Stomach (tissue), 8 donors: ENCODE measurements at regions not wholly inside any gene's neighbourhood (a gene's known extent, or its start where the extent isn't known, plus 50 kb on each side); places are given as distances from the start of the nearest gene placed in this dataset.

Experiments
- DNase-seq, 2 donors: peaks; one replicate each; pipeline versions ENCODE4 v3.0.0 to v3.0.0-alpha.2; 2013 to 2019
- H3K27ac ChIP-seq, 5 donors: fragments of 200-600 bp in 4 of 5; sonication (generic) in 4 of 5; one replicate each; pipeline ENCODE4 v1.5.1; 2013 to 2019; ENCODE audit warnings: mild to moderate bottlenecking in 1 of 5, moderate library complexity in 1 of 5
- H3K27me3 ChIP-seq, 3 donors: fragments of 200-600 bp; sonication (generic); one replicate each; pipeline ENCODE4 v1.5.1; 2017 to 2019; ENCODE audit warnings: mixed run types in 1 of 3
- H3K36me3 ChIP-seq, 4 donors: fragments of 200-600 bp; sonication (generic); 1 replicate in 3 of 4; 2 replicates in 1 of 4; pipeline ENCODE4 v1.5.1; 2016 to 2019
- H3K4me1 ChIP-seq, 4 donors: fragments of 200-600 bp; sonication (generic); one replicate each; pipeline ENCODE4 v1.5.1; 2016 to 2019
- H3K4me3 ChIP-seq, 4 donors: fragments of 200-600 bp; sonication (generic) in 3 of 4; one replicate each; pipeline ENCODE4 v1.5.1; 2016 to 2019; ENCODE audit warnings: mild to moderate bottlenecking in 1 of 4
- H3K9me3 ChIP-seq, 4 donors: fragments of 200-600 bp; sonication (generic); one replicate each; pipeline ENCODE4 v1.5.1; 2016 to 2019
- EP300 ChIP-seq: sonication (generic); formaldehyde crosslinking; IDR thresholded peaks from one replicate; pipeline ENCODE4 v1.6.1; 2017; ENCODE audit warnings: antibody characterized with exemption
- POLR2A ChIP-seq, 4 donors: fragments of 450-650 bp; IDR thresholded peaks; one replicate each; pipeline ENCODE4 v1.6.1; 2016; ENCODE audit warnings: antibody characterized with exemption in 4 of 4, control low read depth in 2 of 4, mild to moderate bottlenecking in 1 of 4, moderate library complexity in 1 of 4
- POLR2AphosphoS5 ChIP-seq, 3 donors: sonication (generic); formaldehyde crosslinking; IDR thresholded peaks; one replicate each; pipeline ENCODE4 v1.6.1; 2016; ENCODE audit warnings: antibody characterized with exemption in 3 of 3
- WGBS, 5 donors: extraction: QIAGEN DNeasy Blood & Tissue Kit in 3 of 5; methylation state at CpG; one replicate each; pipeline versions ENCODE4 v1.1.5 to v1.1.7; 2013 to 2018; 5-methylcytosine and 5-hydroxymethylcytosine counted together
- intact Hi-C: fragments of 100-400 bp; cut with DNase I; formaldehyde crosslinking; loops from one replicate; pipeline ENCODE4 v1.15.1; 2023; ENCODE audit warnings: low total_unique reads
- TF ChIP-seq, protein P1 (sequence below), 7 experiments: fragments of 450-650 bp in 4 of 7; fragments of 200-600 bp in 3 of 7; sonication (generic) in 3 of 7; IDR thresholded peaks; one replicate each; pipeline ENCODE4 v1.5.1; 2016 to 2019; ENCODE audit warnings: antibody characterized with exemption in 7 of 7, control low read depth in 2 of 7, mild to moderate bottlenecking in 1 of 7
- donor health status: healthy with polysubstance abuse.
- donor health status: Bipolar disorder and iron deficiency.
- donor health status: healthy.

DNA sequence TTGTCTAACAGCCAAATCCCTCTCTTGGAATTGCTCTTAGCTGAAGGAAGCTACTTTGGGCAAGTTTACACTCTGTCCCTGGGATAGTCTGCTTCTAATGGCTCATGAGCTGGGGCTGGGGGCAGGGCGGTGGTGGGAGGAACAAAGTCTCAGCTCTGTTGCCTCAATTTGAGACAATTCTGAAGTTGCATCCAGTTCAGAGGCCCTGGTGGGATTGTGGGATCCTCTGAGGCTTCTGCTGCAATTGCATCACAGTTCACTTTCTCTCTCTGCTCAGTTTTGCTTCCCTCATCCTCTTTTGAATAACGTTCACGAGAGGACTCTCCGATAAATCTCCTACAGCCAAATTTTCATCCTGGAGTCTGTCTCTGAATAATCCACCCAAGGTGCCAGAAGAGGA lies 440.6 kb upstream of the SLC35B3 start:
- Histone ChIP-seq H3K27me3 (no peaks in the 10 kb centered on the region), H3K4me1 (no peaks in the 10 kb centered on the region), H3K27ac (no peak overlapping the region), H3K9me3 (no peaks in the 10 kb centered on the region), H3K36me3 (no peaks in the 10 kb centered on the region), H3K4me3 (no peak overlapping the region)
- DNase-seq = no peak
- TF ChIP-seq POLR2A (IDR thresholded peaks at IDR 0.05) (no peak), EP300 (no peak), POLR2AphosphoS5 (IDR thresholded peaks at IDR 0.05) (no peak)
- TF ChIP-seq, protein P1, sequence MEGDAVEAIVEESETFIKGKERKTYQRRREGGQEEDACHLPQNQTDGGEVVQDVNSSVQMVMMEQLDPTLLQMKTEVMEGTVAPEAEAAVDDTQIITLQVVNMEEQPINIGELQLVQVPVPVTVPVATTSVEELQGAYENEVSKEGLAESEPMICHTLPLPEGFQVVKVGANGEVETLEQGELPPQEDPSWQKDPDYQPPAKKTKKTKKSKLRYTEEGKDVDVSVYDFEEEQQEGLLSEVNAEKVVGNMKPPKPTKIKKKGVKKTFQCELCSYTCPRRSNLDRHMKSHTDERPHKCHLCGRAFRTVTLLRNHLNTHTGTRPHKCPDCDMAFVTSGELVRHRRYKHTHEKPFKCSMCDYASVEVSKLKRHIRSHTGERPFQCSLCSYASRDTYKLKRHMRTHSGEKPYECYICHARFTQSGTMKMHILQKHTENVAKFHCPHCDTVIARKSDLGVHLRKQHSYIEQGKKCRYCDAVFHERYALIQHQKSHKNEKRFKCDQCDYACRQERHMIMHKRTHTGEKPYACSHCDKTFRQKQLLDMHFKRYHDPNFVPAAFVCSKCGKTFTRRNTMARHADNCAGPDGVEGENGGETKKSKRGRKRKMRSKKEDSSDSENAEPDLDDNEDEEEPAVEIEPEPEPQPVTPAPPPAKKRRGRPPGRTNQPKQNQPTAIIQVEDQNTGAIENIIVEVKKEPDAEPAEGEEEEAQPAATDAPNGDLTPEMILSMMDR (IDR thresholded peaks at IDR 0.05) = no peak
- 81 to 94% (median 92%) methylated on average over 4 of the region's 4 CpGs for WGBS, 5 donors
- intact Hi-C loops = no loop called here

DNA sequence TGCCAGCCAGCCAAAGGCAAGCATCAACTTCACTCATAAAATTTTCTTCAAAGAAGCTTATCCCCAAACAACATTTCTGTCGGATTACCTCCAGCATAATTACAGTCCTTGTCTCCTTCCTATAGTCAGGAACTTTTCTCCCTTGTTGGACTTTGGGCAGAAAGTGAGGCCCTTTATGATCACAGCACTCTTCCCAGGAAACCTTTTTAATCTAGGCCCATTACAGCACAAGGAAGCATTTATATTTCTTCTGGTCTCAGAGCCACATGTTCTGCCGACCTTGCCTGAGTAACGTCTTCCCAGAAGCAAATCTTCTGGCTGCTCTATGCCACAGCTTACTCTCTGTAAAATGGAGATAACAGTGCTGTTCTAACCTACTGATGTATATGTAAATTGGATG lies 437.2 kb upstream of the SLC35B3 start:
- no peak overlapping the region for H3K27ac ChIP-seq
- H3K9me3 ChIP-seq = no peaks in the 10 kb centered on the region
- intact Hi-C loops = no loop called here
- no peaks in the 10 kb centered on the region for H3K27me3 ChIP-seq
- TF ChIP-seq EP300 (no peak), POLR2A (IDR thresholded peaks at IDR 0.05) (no peak), POLR2AphosphoS5 (IDR thresholded peaks at IDR 0.05) (no peak)
- TF ChIP-seq, protein P1 (IDR thresholded peaks at IDR 0.05) = no peak
- WGBS, 5 donors = 56 to 74% (median 64%) methylated on average over 3 of the region's 3 CpGs
- no peaks in the 10 kb centered on the region for H3K4me1 ChIP-seq
- no peak overlapping the region for H3K4me3 ChIP-seq
- no peak for DNase-seq
- H3K36me3 ChIP-seq = no peaks in the 10 kb centered on the region

DNA sequence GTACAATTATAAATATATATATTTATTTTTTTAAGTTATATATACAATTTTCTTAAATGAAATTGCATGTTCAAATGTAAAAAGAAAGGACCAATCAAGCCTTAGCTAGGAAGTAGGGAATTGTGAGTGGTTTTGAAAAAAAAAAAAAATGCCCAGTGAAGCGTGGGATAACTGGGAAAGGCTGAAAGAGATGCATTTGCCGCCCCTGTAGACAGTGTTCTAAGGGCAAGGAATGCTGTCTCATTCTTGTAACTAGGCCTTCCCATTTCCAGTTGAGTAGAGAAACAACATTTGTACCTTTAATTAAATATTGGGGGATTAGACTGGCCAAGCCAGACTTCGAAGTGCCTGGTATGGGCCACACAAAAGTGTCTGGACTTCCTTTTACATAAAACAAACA lies 430.1 kb upstream of the SLC35B3 start:
- DNase-seq = no peak
- TF ChIP-seq POLR2A (IDR thresholded peaks at IDR 0.05) = no peak
- no peak for TF ChIP-seq EP300
- TF ChIP-seq POLR2AphosphoS5 (IDR thresholded peaks at IDR 0.05) = no peak
- TF ChIP-seq, protein P1 (IDR thresholded peaks at IDR 0.05) = no peak
- no peak overlapping the region for H3K27ac ChIP-seq
- 81 to 90% (median 85%) methylated on average over 3 of the region's 3 CpGs for WGBS, 5 donors
- intact Hi-C loops = no loop called here
- no peaks in the 10 kb centered on the region for H3K4me1 ChIP-seq
- no peaks in the 10 kb centered on the region for H3K36me3 ChIP-seq
- H3K4me3 ChIP-seq = no peak overlapping the region
- H3K9me3 ChIP-seq = no peaks in the 10 kb centered on the region
- no peaks in the 10 kb centered on the region for H3K27me3 ChIP-seq

DNA sequence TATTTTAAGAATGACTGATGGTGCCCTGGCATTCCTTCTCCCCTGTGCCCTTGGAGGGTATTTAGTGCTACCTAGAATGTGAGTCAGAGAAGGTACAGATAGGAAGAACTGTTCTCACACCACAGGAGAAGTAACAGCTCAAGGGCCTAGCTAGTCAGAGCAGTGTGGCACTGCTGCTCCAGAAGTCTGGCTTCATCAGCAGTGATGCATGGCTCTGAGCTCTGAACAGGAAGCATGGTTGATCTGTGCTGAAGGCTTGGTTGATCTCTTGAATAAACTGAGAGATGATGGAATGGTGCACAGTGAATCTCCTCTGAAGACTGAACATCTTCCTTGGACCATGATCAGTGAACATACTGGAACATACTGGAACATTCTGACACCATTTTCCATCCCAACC lies 425.3 kb upstream of the SLC35B3 start:
- no peak for TF ChIP-seq POLR2AphosphoS5 (IDR thresholded peaks at IDR 0.05)
- no peak for TF ChIP-seq POLR2A (IDR thresholded peaks at IDR 0.05)
- TF ChIP-seq, protein P1 (IDR thresholded peaks at IDR 0.05) = no peak
- TF ChIP-seq EP300 = no peak
- no peaks in the 10 kb centered on the region for H3K27me3 ChIP-seq
- DNase-seq = no peak
- intact Hi-C loops = no loop called here
- no peak overlapping the region for H3K27ac ChIP-seq
- no peak overlapping the region for H3K4me3 ChIP-seq
- no peaks in the 10 kb centered on the region for H3K36me3 ChIP-seq
- H3K9me3 ChIP-seq = no peaks in the 10 kb centered on the region
- H3K4me1 ChIP-seq = no peaks in the 10 kb centered on the region
